Keratinocyte (primary cell): ENCODE measurements at regions not wholly inside any gene's neighbourhood (a gene's known extent, or its start where the extent isn't known, plus 50 kb on each side); places are given as distances from the start of the nearest gene placed in this dataset.

Experiments used
- DNase-seq: peaks from one replicate; pipeline ENCODE4 v3.0.0-alpha.2; 2011; ENCODE audit warnings: low read depth, missing footprints, low spot score
- FAIRE-seq: peaks from 2 replicates; lab custom pipeline; 2011; peaks lifted over from hg19 to GRCh38; lab: Jason Lieb, UNC
- H2AFZ ChIP-seq: 2 replicates; pipeline ENCODE4 v1.6.0; 2012; ENCODE audit warnings: low read length, control low read depth, inconsistent platforms; ENCODE audit not compliant: control insufficient read depth
- H3K27ac ChIP-seq: 2 replicates; pipeline ENCODE4 v1.5.1; 2011; ENCODE audit warnings: low read length; ENCODE audit not compliant: control insufficient read depth, insufficient read depth
- H3K27me3 ChIP-seq: 3 replicates; pipeline ENCODE4 v1.6.0; 2011; ENCODE audit warnings: low read length; ENCODE audit not compliant: control insufficient read depth, insufficient read depth; ENCODE audit errors: extremely low read depth
- H3K36me3 ChIP-seq, 2 experiments: 2 replicates in 1 of 2; 3 replicates in 1 of 2; pipeline ENCODE4 v1.5.1; 2011; ENCODE audit warnings: low read length in 2 of 2, mild to moderate bottlenecking in 1 of 2; ENCODE audit not compliant: control insufficient read depth in 2 of 2, insufficient read depth in 2 of 2; ENCODE audit errors: extremely low read depth in 1 of 2
- H3K4me1 ChIP-seq: 3 replicates; pipeline ENCODE4 v1.5.1; 2011; ENCODE audit warnings: low read length; ENCODE audit not compliant: control insufficient read depth, insufficient read depth; ENCODE audit errors: extremely low read depth
- H3K4me2 ChIP-seq: 3 replicates; pipeline ENCODE4 v1.6.0; 2011; ENCODE audit warnings: low read depth, low read length; ENCODE audit not compliant: control insufficient read depth, insufficient read depth; ENCODE audit errors: extremely low read depth
- H3K4me3 ChIP-seq, 3 experiments: fragments of 200-600 bp in 1 of 3; sonication (generic) in 1 of 3; 2 replicates in 2 of 3; 3 replicates in 1 of 3; pipeline ENCODE4 v1.5.1; 2011 to 2016; ENCODE audit warnings: low read length in 3 of 3, mild to moderate bottlenecking in 3 of 3, control low read depth in 2 of 3, inconsistent platforms in 1 of 3, low read depth in 1 of 3, mixed read lengths in 1 of 3, mixed run types in 1 of 3, moderate library complexity in 1 of 3; ENCODE audit not compliant: control insufficient read depth in 2 of 3, insufficient read depth in 2 of 3; ENCODE audit errors: extremely low read depth in 1 of 3
- H3K79me2 ChIP-seq: 2 replicates; pipeline ENCODE4 v1.6.0; 2012; ENCODE audit warnings: low read length; ENCODE audit not compliant: control insufficient read depth, insufficient read depth
- H3K9ac ChIP-seq: 3 replicates; pipeline ENCODE4 v1.6.0; 2011; ENCODE audit warnings: low read length; ENCODE audit not compliant: control insufficient read depth, insufficient read depth; ENCODE audit errors: extremely low read depth
- H3K9me1 ChIP-seq: 3 replicates; pipeline ENCODE4 v1.6.0; 2011; ENCODE audit warnings: low read length; ENCODE audit not compliant: control insufficient read depth, insufficient read depth; ENCODE audit errors: extremely low read depth
- H3K9me3 ChIP-seq: 2 replicates; pipeline ENCODE4 v1.5.1; 2012; ENCODE audit warnings: low read depth, low read length; ENCODE audit not compliant: control insufficient read depth
- H4K20me1 ChIP-seq: 3 replicates; pipeline ENCODE4 v1.6.0; 2011; ENCODE audit warnings: low read length; ENCODE audit not compliant: control insufficient read depth, insufficient read depth; ENCODE audit errors: extremely low read depth
- EZH2 ChIP-seq: IDR thresholded peaks from one replicate; pipeline ENCODE4 v1.6.1; 2012; ENCODE audit warnings: inconsistent platforms, mild to moderate bottlenecking, low read length, moderate library complexity
- dilution Hi-C: fragments of 300-500 bp; cut with MboI; formaldehyde crosslinking; loops from one replicate; pipeline ENCODE4 v1.7.0; 2020; ENCODE audit warnings: low sequenced_read_pairs; ENCODE audit not compliant: extremely low pct_ligation_motif_present
- TF ChIP-seq, protein P1 (sequence below), 3 experiments: IDR thresholded peaks in 1 of 3; conservative IDR thresholded peaks in 1 of 3; optimal IDR thresholded peaks in 1 of 3; 2 replicates in 2 of 3; 3 replicates in 1 of 3; pipeline versions ENCODE3 to v1.5.1; 2011; ENCODE audit warnings: low read length in 3 of 3, mild to moderate bottlenecking in 3 of 3, moderate library complexity in 2 of 3, control low read depth in 1 of 3, inconsistent platforms in 1 of 3; ENCODE audit not compliant: insufficient read depth in 2 of 3; ENCODE audit errors: extremely low read depth in 1 of 3

DNA sequence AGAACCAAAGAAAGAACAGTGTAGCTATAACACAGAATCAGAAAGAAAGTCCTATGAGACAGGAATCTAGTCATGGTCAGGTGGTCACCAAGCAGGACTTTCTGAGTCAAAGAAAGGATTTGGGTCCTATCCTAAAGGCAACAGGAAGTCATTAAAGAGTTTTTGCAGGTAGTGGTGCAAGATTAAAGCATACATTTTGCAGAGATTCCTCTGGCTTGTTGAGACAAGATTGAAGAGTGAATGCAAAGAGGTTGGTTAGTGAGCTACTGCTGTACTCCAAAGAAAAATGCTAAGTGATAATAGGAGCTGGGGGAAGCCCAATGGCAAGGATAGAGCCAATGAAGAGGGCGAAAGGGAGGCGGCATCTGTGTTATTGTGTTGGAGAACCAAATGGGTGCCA lies 300.5 kb upstream of the KIF2A start:
- Histone ChIP-seq H3K9me1 (no peaks in the 10 kb centered on the region), H2AFZ (peak overlapping the region; percentile 25), H3K9ac (no peak overlapping the region), H3K4me3 (no peak overlapping the region), H3K27ac (no peak overlapping the region), H3K79me2 (no peaks in the 10 kb centered on the region), H3K27me3 (no peaks in the 10 kb centered on the region), H3K4me2 (peak overlapping the region; percentile 26), H3K9me3 (no peaks in the 10 kb centered on the region), H3K36me3 (no peaks in the 10 kb centered on the region), H3K4me1 (peaks cover 34% of the 10 kb centered on the region), H4K20me1 (no peaks in the 10 kb centered on the region)
- dilution Hi-C loops = no loop called here
- FAIRE-seq (peak; percentile 88), DNase-seq (no peak)
- TF ChIP-seq, protein P1, sequence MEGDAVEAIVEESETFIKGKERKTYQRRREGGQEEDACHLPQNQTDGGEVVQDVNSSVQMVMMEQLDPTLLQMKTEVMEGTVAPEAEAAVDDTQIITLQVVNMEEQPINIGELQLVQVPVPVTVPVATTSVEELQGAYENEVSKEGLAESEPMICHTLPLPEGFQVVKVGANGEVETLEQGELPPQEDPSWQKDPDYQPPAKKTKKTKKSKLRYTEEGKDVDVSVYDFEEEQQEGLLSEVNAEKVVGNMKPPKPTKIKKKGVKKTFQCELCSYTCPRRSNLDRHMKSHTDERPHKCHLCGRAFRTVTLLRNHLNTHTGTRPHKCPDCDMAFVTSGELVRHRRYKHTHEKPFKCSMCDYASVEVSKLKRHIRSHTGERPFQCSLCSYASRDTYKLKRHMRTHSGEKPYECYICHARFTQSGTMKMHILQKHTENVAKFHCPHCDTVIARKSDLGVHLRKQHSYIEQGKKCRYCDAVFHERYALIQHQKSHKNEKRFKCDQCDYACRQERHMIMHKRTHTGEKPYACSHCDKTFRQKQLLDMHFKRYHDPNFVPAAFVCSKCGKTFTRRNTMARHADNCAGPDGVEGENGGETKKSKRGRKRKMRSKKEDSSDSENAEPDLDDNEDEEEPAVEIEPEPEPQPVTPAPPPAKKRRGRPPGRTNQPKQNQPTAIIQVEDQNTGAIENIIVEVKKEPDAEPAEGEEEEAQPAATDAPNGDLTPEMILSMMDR (optimal IDR thresholded peaks at IDR 0.05 in 1 of 3, IDR thresholded peaks at IDR 0.05 in 1 of 3, conservative IDR thresholded peaks at IDR 0.05 in 1 of 3; ENCODE audit: extremely low read depth in 1 of 3, insufficient read depth in 2 of 3, low read length in 3 of 3) = no peak
- no peak for TF ChIP-seq EZH2

DNA sequence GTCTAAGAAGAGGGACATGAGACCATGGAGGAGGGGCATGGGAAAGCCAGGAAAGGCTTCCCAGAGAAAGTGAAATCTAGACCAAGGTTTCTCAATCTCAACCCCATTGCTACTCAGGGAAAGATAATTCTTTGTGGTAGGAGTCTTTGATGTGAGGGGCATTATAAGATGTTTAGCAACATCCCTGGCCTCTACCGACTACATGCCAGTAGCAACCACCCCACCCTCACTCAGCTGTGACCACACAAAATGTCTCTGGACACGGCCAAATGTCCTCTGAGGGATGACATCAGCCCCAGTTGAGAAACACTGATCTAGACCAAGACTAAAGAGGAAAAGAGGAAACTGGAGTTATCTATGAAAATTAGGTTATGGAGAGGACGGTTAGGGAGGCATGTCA lies 298.5 kb upstream of the KIF2A start:
- Histone ChIP-seq H3K9me3 (no peaks in the 10 kb centered on the region), H3K9ac (no peak overlapping the region), H3K27ac (no peak overlapping the region), H3K4me1 (peaks cover 14% of the 10 kb centered on the region), H3K27me3 (no peaks in the 10 kb centered on the region), H2AFZ (no peak overlapping the region), H3K9me1 (no peaks in the 10 kb centered on the region), H3K4me3 (no peak overlapping the region), H3K4me2 (no peak overlapping the region), H3K36me3 (no peaks in the 10 kb centered on the region), H4K20me1 (no peaks in the 10 kb centered on the region), H3K79me2 (no peaks in the 10 kb centered on the region)
- no peak for TF ChIP-seq EZH2
- TF ChIP-seq, protein P1 (optimal IDR thresholded peaks at IDR 0.05 in 1 of 3, IDR thresholded peaks at IDR 0.05 in 1 of 3, conservative IDR thresholded peaks at IDR 0.05 in 1 of 3; ENCODE audit: extremely low read depth in 1 of 3, insufficient read depth in 2 of 3, low read length in 3 of 3) = no peak
- dilution Hi-C loops = no loop called here
- FAIRE-seq (no peak), DNase-seq (no peak)
